Skeletal muscle tissue (tissue), 3 donors: ENCODE measurements at regions not wholly inside any gene's neighbourhood (a gene's known extent, or its start where the extent isn't known, plus 50 kb on each side); places are given as distances from the start of the nearest gene placed in this dataset.
"Not testable (repeated sequence)": the region's sequence is repeated elsewhere in the genome, so short reads cannot be mapped to it uniquely, and the experiment has no call there.

Source experiments
- H3K27ac ChIP-seq: one replicate; pipeline ENCODE4 v1.7.0; 2013; ENCODE audit warnings: mild to moderate bottlenecking, low read depth, low read length, inconsistent platforms
- H3K27me3 ChIP-seq, 3 donors: one replicate each; pipeline ENCODE4 v1.7.0; 2013; ENCODE audit warnings: low read length in 3 of 3; ENCODE audit not compliant: control insufficient read depth in 3 of 3, insufficient read depth in 3 of 3
- H3K36me3 ChIP-seq, 3 donors: one replicate each; pipeline ENCODE4 v1.7.0; 2013; ENCODE audit warnings: low read length in 3 of 3; ENCODE audit not compliant: control insufficient read depth in 3 of 3, insufficient read depth in 3 of 3
- H3K4me1 ChIP-seq, 3 donors: one replicate each; pipeline ENCODE4 v1.7.0; 2013; ENCODE audit warnings: low read length in 3 of 3, mild to moderate bottlenecking in 3 of 3; ENCODE audit not compliant: control insufficient read depth in 3 of 3, insufficient read depth in 3 of 3
- H3K4me3 ChIP-seq, 3 donors: one replicate each; pipeline ENCODE4 v1.7.0; 2013; ENCODE audit warnings: low read length in 3 of 3
- H3K9ac ChIP-seq, 3 donors: one replicate each; pipeline ENCODE4 v1.7.0; 2013; ENCODE audit warnings: low read length in 3 of 3, mild to moderate bottlenecking in 3 of 3, moderate library complexity in 2 of 3, low read depth in 1 of 3
- H3K9me3 ChIP-seq, 3 donors: one replicate each; pipeline ENCODE4 v1.7.0; 2013; ENCODE audit warnings: low read length in 3 of 3; ENCODE audit not compliant: control insufficient read depth in 3 of 3
- donor health status: Osteomylitis.

- H3K27me3 ChIP-seq, H3K27ac ChIP-seq, H3K4me1 ChIP-seq, H3K36me3 ChIP-seq, H3K4me3 ChIP-seq, H3K9me3 ChIP-seq, H3K9ac ChIP-seq: not testable (repeated sequence)
Observed at GRCh38 chr1:30549872-30550271, 173.5 kb downstream of the MATN1 start.

GRCh38 chr1:30548294-30548693 is 175.1 kb downstream of the MATN1 start:
- no peaks in the 10 kb centered on the region for H3K27me3 ChIP-seq
- no peak overlapping the region for H3K27ac ChIP-seq
- H3K36me3 ChIP-seq, result no peaks in the 10 kb centered on the region
- H3K4me3 ChIP-seq, result no peak overlapping the region
- no peaks in the 10 kb centered on the region for H3K9me3 ChIP-seq
- H3K9ac ChIP-seq, result no peak overlapping the region
- no peaks in the 10 kb centered on the region for H3K4me1 ChIP-seq

- not testable (repeated sequence) for H3K9me3 ChIP-seq, H3K27me3 ChIP-seq, H3K4me1 ChIP-seq, H3K4me3 ChIP-seq, H3K9ac ChIP-seq, H3K27ac ChIP-seq, H3K36me3 ChIP-seq
Observed at GRCh38 chr1:30547326-30547725, 176.1 kb downstream of the MATN1 start.

GRCh38 chr1:30545365-30545764 is 178.0 kb downstream of the MATN1 start:
- H3K9me3 ChIP-seq, result no peaks in the 10 kb centered on the region
- H3K27ac ChIP-seq, result no peak overlapping the region
- H3K9ac ChIP-seq, result no peak overlapping the region
- no peak overlapping the region for H3K4me3 ChIP-seq
- no peaks in the 10 kb centered on the region for H3K27me3 ChIP-seq
- H3K36me3 ChIP-seq, result no peaks in the 10 kb centered on the region
- no peaks in the 10 kb centered on the region for H3K4me1 ChIP-seq

- Histone ChIP-seq H3K4me3 (no peak overlapping the region), H3K36me3 (no peaks in the 10 kb centered on the region), H3K27ac (no peak overlapping the region), H3K9me3 (no peaks in the 10 kb centered on the region), H3K9ac (no peak overlapping the region), H3K27me3 (no peaks in the 10 kb centered on the region), H3K4me1 (no peaks in the 10 kb centered on the region)
Observed at GRCh38 chr1:30541721-30542485, 181.5 kb downstream of the MATN1 start.

GRCh38 chr1:30540611-30541192 is 182.7 kb downstream of the MATN1 start:
- H3K27ac ChIP-seq, result no peak overlapping the region
- H3K9ac ChIP-seq, result no peak overlapping the region
- no peak overlapping the region for H3K4me3 ChIP-seq
- no peaks in the 10 kb centered on the region for H3K27me3 ChIP-seq
- no peaks in the 10 kb centered on the region for H3K9me3 ChIP-seq
- H3K4me1 ChIP-seq, result no peaks in the 10 kb centered on the region
- no peaks in the 10 kb centered on the region for H3K36me3 ChIP-seq

- Histone ChIP-seq H3K36me3 (no peaks in the 10 kb centered on the region), H3K4me1 (no peaks in the 10 kb centered on the region), H3K9ac (no peak overlapping the region), H3K27me3 (no peaks in the 10 kb centered on the region), H3K4me3 (no peak overlapping the region), H3K9me3 (no peaks in the 10 kb centered on the region), H3K27ac (no peak overlapping the region)
Observed at GRCh38 chr1:30539884-30540283, 183.5 kb downstream of the MATN1 start.

GRCh38 chr1:30538993-30539867 is 184.2 kb downstream of the MATN1 start:
- Histone ChIP-seq H3K4me1 (no peaks in the 10 kb centered on the region), H3K27me3 (no peaks in the 10 kb centered on the region), H3K36me3 (no peaks in the 10 kb centered on the region), H3K4me3 (no peak overlapping the region), H3K9me3 (no peaks in the 10 kb centered on the region), H3K9ac (no peak overlapping the region), H3K27ac (no peak overlapping the region)

GRCh38 chr1:30538226-30538992 is 185.0 kb downstream of the MATN1 start:
- no peak overlapping the region for H3K27ac ChIP-seq
- H3K9me3 ChIP-seq, result no peaks in the 10 kb centered on the region
- no peaks in the 10 kb centered on the region for H3K27me3 ChIP-seq
- H3K4me3 ChIP-seq, result no peak overlapping the region
- no peaks in the 10 kb centered on the region for H3K36me3 ChIP-seq
- no peak overlapping the region for H3K9ac ChIP-seq
- no peaks in the 10 kb centered on the region for H3K4me1 ChIP-seq
